ENCODE measurements at regions not wholly inside any gene's neighbourhood (a gene's known extent, or its start where the extent isn't known, plus 50 kb on each side); places are given as distances from the start of the nearest gene placed in this dataset.

GRCh38 chr11:25453471-25453870 lies 878.5 kb upstream of the ANO3 start:
- Histone ChIP-seq H2AFZ (ENCODE audit: low read length) (no peak overlapping the region), H3K4me1 (ENCODE audit: control insufficient read depth in 2 of 2, insufficient read depth in 1 of 2, low read depth in 1 of 2, low read length in 2 of 2) (no peaks in the 10 kb centered on the region), H3K27ac (replicated peaks; ENCODE audit: low read length) (no peak overlapping the region), H3K14ac (ENCODE audit: low read length) (no peak overlapping the region), H3K4me3 (ENCODE audit: low read length in 2 of 2) (no peak overlapping the region), H2BK120ac (ENCODE audit: low read depth, low read length) (no peak overlapping the region), H3K23ac (ENCODE audit: low read depth, low read length, poor library complexity) (no peak overlapping the region), H4K91ac (ENCODE audit: low read depth, low read length, poor library complexity) (no peak overlapping the region), H3K27me3 (ENCODE audit: control insufficient read depth in 3 of 3, insufficient read depth in 3 of 3, low read depth in 1 of 3, low read length in 3 of 3) (no peaks in the 10 kb centered on the region), H2BK12ac (ENCODE audit: low read length) (no peak overlapping the region), H3K18ac (ENCODE audit: low read length) (no peak overlapping the region), H3K4me2 (ENCODE audit: insufficient read depth, low read length, poor library complexity, severe bottlenecking) (no peak overlapping the region), H3K36me3 (replicated peaks in 1 of 2; ENCODE audit: control insufficient read depth in 2 of 2, insufficient read depth in 2 of 2, low read length in 2 of 2) (no peaks in the 10 kb centered on the region), H2AK5ac (ENCODE audit: low read depth, low read length) (no peak overlapping the region), H4K8ac (ENCODE audit: low read depth, low read length) (no peak overlapping the region), H3K4ac (ENCODE audit: low read length) (no peak overlapping the region), H3K9ac (ENCODE audit: low read depth, low read length, poor library complexity) (no peak overlapping the region), H3K9me3 (replicated peaks in 1 of 2; ENCODE audit: control insufficient read depth in 2 of 2, insufficient read depth in 1 of 2, low read depth in 1 of 2, low read length in 2 of 2) (no peaks in the 10 kb centered on the region), H2BK5ac (ENCODE audit: low read length) (no peak overlapping the region), H3K79me1 (ENCODE audit: low read depth, low read length) (no peaks in the 10 kb centered on the region), H2BK15ac (ENCODE audit: low read length) (no peak overlapping the region)
- no CpG with 5 or more reads among the region's 8 CpGs for WGBS, 2 donors (ENCODE audit: extremely low coverage in 2 of 2, insufficient read length in 2 of 2, insufficient replicate concordance in 1 of 2)
- no peak for DNase-seq (ENCODE audit: low spot score)

DNA sequence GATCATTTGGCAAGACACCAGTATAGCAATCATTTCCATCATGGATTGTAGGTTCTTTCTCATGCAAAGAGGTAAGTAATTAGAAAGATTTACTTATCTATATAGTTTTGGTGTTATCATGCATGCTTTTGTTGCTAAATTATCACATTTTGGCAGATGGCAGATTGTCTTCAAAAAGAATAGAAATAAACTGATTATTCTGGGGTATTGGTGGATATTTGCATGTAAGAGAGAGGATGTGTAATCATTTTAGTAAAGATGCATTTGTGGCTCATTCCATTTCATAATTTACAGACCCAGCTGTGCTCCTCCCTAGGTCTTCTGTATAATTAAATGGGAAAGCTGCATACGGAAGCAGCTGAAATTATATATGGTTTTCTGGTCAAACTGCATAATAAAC lies 875.7 kb upstream of the ANO3 start:
- no peaks in the 10 kb centered on the region for H3K27me3 ChIP-seq (ENCODE audit: control insufficient read depth in 3 of 3, insufficient read depth in 3 of 3, low read depth in 1 of 3, low read length in 3 of 3)
- H3K14ac ChIP-seq (ENCODE audit: low read length) = no peak overlapping the region
- no peak overlapping the region for H3K4me3 ChIP-seq (ENCODE audit: low read length in 2 of 2)
- H2BK5ac ChIP-seq (ENCODE audit: low read length) = no peak overlapping the region
- no peak overlapping the region for H2BK15ac ChIP-seq (ENCODE audit: low read length)
- H4K8ac ChIP-seq (ENCODE audit: low read depth, low read length) = no peak overlapping the region
- H3K36me3 ChIP-seq (replicated peaks in 1 of 2; ENCODE audit: control insufficient read depth in 2 of 2, insufficient read depth in 2 of 2, low read length in 2 of 2) = no peaks in the 10 kb centered on the region
- no peak overlapping the region for H2AK5ac ChIP-seq (ENCODE audit: low read depth, low read length)
- H3K4me1 ChIP-seq (ENCODE audit: control insufficient read depth in 2 of 2, insufficient read depth in 1 of 2, low read depth in 1 of 2, low read length in 2 of 2) = no peaks in the 10 kb centered on the region
- no peak for DNase-seq (ENCODE audit: low spot score)
- H3K18ac ChIP-seq (ENCODE audit: low read length) = no peak overlapping the region
- no peak overlapping the region for H3K4ac ChIP-seq (ENCODE audit: low read length)
- H2AFZ ChIP-seq (ENCODE audit: low read length) = no peak overlapping the region
- H3K79me1 ChIP-seq (ENCODE audit: low read depth, low read length) = no peaks in the 10 kb centered on the region
- WGBS, 2 donors (ENCODE audit: extremely low coverage in 2 of 2, insufficient read length in 2 of 2, insufficient replicate concordance in 1 of 2) = no CpG with 5 or more reads among the region's 1 CpG
- no peak overlapping the region for H3K23ac ChIP-seq (ENCODE audit: low read depth, low read length, poor library complexity)
- no peak overlapping the region for H3K9ac ChIP-seq (ENCODE audit: low read depth, low read length, poor library complexity)
- no peak overlapping the region for H4K91ac ChIP-seq (ENCODE audit: low read depth, low read length, poor library complexity)
- no peak overlapping the region for H2BK120ac ChIP-seq (ENCODE audit: low read depth, low read length)
- H3K27ac ChIP-seq (replicated peaks; ENCODE audit: low read length) = no peak overlapping the region
- no peaks in the 10 kb centered on the region for H3K9me3 ChIP-seq (replicated peaks in 1 of 2; ENCODE audit: control insufficient read depth in 2 of 2, insufficient read depth in 1 of 2, low read depth in 1 of 2, low read length in 2 of 2)
- H3K4me2 ChIP-seq (ENCODE audit: insufficient read depth, low read length, poor library complexity, severe bottlenecking) = no peak overlapping the region
- H2BK12ac ChIP-seq (ENCODE audit: low read length) = no peak overlapping the region

DNA sequence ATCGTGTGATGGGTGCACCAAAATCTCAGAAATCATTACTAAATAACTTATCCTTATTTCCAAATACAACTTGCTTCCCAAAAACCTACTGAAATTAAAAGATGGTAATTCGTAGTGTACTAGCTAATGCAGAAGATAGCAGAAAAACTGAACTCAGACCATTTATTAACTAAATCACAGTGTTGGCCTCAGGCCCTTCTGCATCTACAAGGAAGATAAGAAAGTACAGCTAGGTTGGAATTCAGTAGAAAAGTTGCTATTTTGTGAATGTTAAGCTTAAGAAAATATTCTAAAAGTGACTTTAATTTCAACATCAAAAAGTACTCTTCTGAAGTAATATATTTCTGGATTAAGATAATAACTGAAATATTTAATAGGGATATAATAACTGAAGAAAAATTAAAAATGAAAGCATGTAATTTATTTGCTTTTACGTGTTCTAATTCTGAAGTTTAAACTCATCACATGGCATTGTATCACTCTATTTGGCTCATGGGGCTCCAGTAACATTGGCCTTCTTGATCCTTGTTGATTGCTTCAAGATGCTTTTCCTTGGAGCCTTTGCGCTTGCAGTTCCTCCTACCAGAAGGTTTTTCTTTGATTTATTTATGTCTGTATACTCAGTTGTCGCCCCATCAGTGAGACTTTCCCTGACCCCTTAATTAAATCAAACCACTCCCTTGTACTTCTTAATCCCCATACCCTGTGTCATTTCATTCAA lies 847.9 kb upstream of the ANO3 start:
- H3K9me3 ChIP-seq (replicated peaks in 1 of 2; ENCODE audit: control insufficient read depth in 2 of 2, insufficient read depth in 1 of 2, low read depth in 1 of 2, low read length in 2 of 2) = no peaks in the 10 kb centered on the region
- H3K4me2 ChIP-seq (ENCODE audit: insufficient read depth, low read length, poor library complexity, severe bottlenecking) = no peak overlapping the region
- no peak overlapping the region for H3K18ac ChIP-seq (ENCODE audit: low read length)
- no peak overlapping the region for H3K4ac ChIP-seq (ENCODE audit: low read length)
- no peak overlapping the region for H3K9ac ChIP-seq (ENCODE audit: low read depth, low read length, poor library complexity)
- no peak overlapping the region for H4K8ac ChIP-seq (ENCODE audit: low read depth, low read length)
- no peaks in the 10 kb centered on the region for H3K27me3 ChIP-seq (ENCODE audit: control insufficient read depth in 3 of 3, insufficient read depth in 3 of 3, low read depth in 1 of 3, low read length in 3 of 3)
- WGBS, 2 donors (ENCODE audit: extremely low coverage in 2 of 2, insufficient read length in 2 of 2, insufficient replicate concordance in 1 of 2) = no CpG with 5 or more reads among the region's 5 CpGs
- no peak overlapping the region for H2BK15ac ChIP-seq (ENCODE audit: low read length)
- no peak overlapping the region for H2AK5ac ChIP-seq (ENCODE audit: low read depth, low read length)
- H3K14ac ChIP-seq (ENCODE audit: low read length) = no peak overlapping the region
- H2BK120ac ChIP-seq (ENCODE audit: low read depth, low read length) = no peak overlapping the region
- H3K36me3 ChIP-seq (replicated peaks in 1 of 2; ENCODE audit: control insufficient read depth in 2 of 2, insufficient read depth in 2 of 2, low read length in 2 of 2) = no peaks in the 10 kb centered on the region
- no peak overlapping the region for H3K27ac ChIP-seq (replicated peaks; ENCODE audit: low read length)
- H4K91ac ChIP-seq (ENCODE audit: low read depth, low read length, poor library complexity) = no peak overlapping the region
- H3K23ac ChIP-seq (ENCODE audit: low read depth, low read length, poor library complexity) = no peak overlapping the region
- no peak overlapping the region for H2BK12ac ChIP-seq (ENCODE audit: low read length)
- H3K4me3 ChIP-seq (ENCODE audit: low read length in 2 of 2) = no peak overlapping the region
- DNase-seq (ENCODE audit: low spot score) = no peak
- no peaks in the 10 kb centered on the region for H3K79me1 ChIP-seq (ENCODE audit: low read depth, low read length)
- H3K4me1 ChIP-seq (ENCODE audit: control insufficient read depth in 2 of 2, insufficient read depth in 1 of 2, low read depth in 1 of 2, low read length in 2 of 2) = peaks cover 0 to 1% of the 10 kb centered on the region in 2 donors
- H2AFZ ChIP-seq (ENCODE audit: low read length) = no peak overlapping the region
- no peak overlapping the region for H2BK5ac ChIP-seq (ENCODE audit: low read length)

DNA sequence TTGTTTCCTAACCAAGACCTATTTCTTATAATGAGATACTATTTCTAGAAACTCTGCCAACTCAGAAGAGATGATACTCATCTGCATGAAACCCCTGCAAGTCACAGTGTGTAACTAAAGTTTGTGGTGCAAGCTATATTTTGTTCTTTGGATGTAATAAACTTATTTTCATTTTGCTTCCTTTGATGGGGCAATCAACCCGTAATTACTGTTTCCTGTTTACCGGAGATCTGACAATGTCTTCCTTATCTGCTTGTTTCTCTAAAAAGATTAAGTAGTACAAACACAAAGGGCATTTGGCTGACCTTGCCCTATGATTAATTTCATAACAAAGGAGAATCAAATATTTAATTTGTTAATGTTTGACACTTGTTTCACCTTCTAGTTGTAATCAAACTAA lies 846.6 kb upstream of the ANO3 start:
- Histone ChIP-seq H3K27ac (replicated peaks; ENCODE audit: low read length) (no peak overlapping the region), H4K8ac (ENCODE audit: low read depth, low read length) (no peak overlapping the region), H3K4me1 (ENCODE audit: control insufficient read depth in 2 of 2, insufficient read depth in 1 of 2, low read depth in 1 of 2, low read length in 2 of 2) (peaks cover 0 to 1% of the 10 kb centered on the region in 2 donors), H3K9me3 (replicated peaks in 1 of 2; ENCODE audit: control insufficient read depth in 2 of 2, insufficient read depth in 1 of 2, low read depth in 1 of 2, low read length in 2 of 2) (no peaks in the 10 kb centered on the region), H4K91ac (ENCODE audit: low read depth, low read length, poor library complexity) (no peak overlapping the region), H3K9ac (ENCODE audit: low read depth, low read length, poor library complexity) (no peak overlapping the region), H2AFZ (ENCODE audit: low read length) (no peak overlapping the region), H2AK5ac (ENCODE audit: low read depth, low read length) (no peak overlapping the region), H3K79me1 (ENCODE audit: low read depth, low read length) (no peaks in the 10 kb centered on the region), H3K27me3 (ENCODE audit: control insufficient read depth in 3 of 3, insufficient read depth in 3 of 3, low read depth in 1 of 3, low read length in 3 of 3) (no peaks in the 10 kb centered on the region), H2BK5ac (ENCODE audit: low read length) (no peak overlapping the region), H3K4me2 (ENCODE audit: insufficient read depth, low read length, poor library complexity, severe bottlenecking) (no peak overlapping the region), H3K4ac (ENCODE audit: low read length) (no peak overlapping the region), H3K4me3 (ENCODE audit: low read length in 2 of 2) (no peak overlapping the region), H2BK15ac (ENCODE audit: low read length) (no peak overlapping the region), H2BK120ac (ENCODE audit: low read depth, low read length) (no peak overlapping the region), H3K23ac (ENCODE audit: low read depth, low read length, poor library complexity) (no peak overlapping the region), H3K18ac (ENCODE audit: low read length) (no peak overlapping the region), H3K14ac (ENCODE audit: low read length) (no peak overlapping the region), H3K36me3 (replicated peaks in 1 of 2; ENCODE audit: control insufficient read depth in 2 of 2, insufficient read depth in 2 of 2, low read length in 2 of 2) (no peaks in the 10 kb centered on the region), H2BK12ac (ENCODE audit: low read length) (no peak overlapping the region)
- DNase-seq (ENCODE audit: low spot score) = no peak
- WGBS, 2 donors (ENCODE audit: extremely low coverage in 2 of 2, insufficient read length in 2 of 2, insufficient replicate concordance in 1 of 2) = no CpG with 5 or more reads among the region's 2 CpGs

Measured in neuronal stem cell (in vitro differentiated cells).